HCT116 (cell line): ENCODE measurements at regions not wholly inside any gene's neighbourhood (a gene's known extent, or its start where the extent isn't known, plus 50 kb on each side); places are given as distances from the start of the nearest gene placed in this dataset.

Source experiments
- CTCF ChIP-seq, 3 experiments: fragments of 200-600 bp in 1 of 3; sonication (generic) in 1 of 3; IDR thresholded peaks in 2 of 3; conservative IDR thresholded peaks in 1 of 3; 2 replicates each; pipeline ENCODE4 v1.5.1; 2012 to 2017; ENCODE audit warnings: low read depth in 2 of 3, low read length in 2 of 3, antibody characterized with exemption in 1 of 3, borderline replicate concordance in 1 of 3, control low read depth in 1 of 3, mild to moderate bottlenecking in 1 of 3, mixed read lengths in 1 of 3, mixed run types in 1 of 3, moderate library complexity in 1 of 3; ENCODE audit not compliant: insufficient read depth in 1 of 3
- EZH2 ChIP-seq: fragments of 200-600 bp; sonication (generic); IDR thresholded peaks from 2 replicates; pipeline ENCODE4 v1.6.1; 2017; ENCODE audit warnings: antibody characterized with exemption, mixed run types
- FOSL1 ChIP-seq: IDR thresholded peaks from 2 replicates; pipeline ENCODE4 v1.6.1; 2012; ENCODE audit warnings: low read depth
- MAX ChIP-seq: IDR thresholded peaks from 2 replicates; pipeline ENCODE4 v1.6.1; 2012
- POLR2A ChIP-seq: IDR thresholded peaks from 2 replicates; pipeline ENCODE4 v1.7.0; 2011; ENCODE audit warnings: borderline replicate concordance; ENCODE audit not compliant: insufficient read depth, insufficient read length; ENCODE audit errors: extremely low read depth
- POLR2AphosphoS5 ChIP-seq: IDR thresholded peaks from 2 replicates; pipeline ENCODE4 v1.6.1; 2011; ENCODE audit warnings: mild to moderate bottlenecking, low read depth, low read length, moderate library complexity
- RAD21 ChIP-seq: IDR thresholded peaks from 2 replicates; pipeline ENCODE4 v1.6.1; 2012; ENCODE audit warnings: low read depth, mild to moderate bottlenecking
- SP1 ChIP-seq: IDR thresholded peaks from 2 replicates; pipeline ENCODE4 v1.6.1; 2012; ENCODE audit warnings: low read depth
- ZBTB33 ChIP-seq: IDR thresholded peaks from 2 replicates; pipeline ENCODE4 v1.6.1; 2011; ENCODE audit warnings: mild to moderate bottlenecking, low read length, moderate library complexity; ENCODE audit not compliant: insufficient replicate concordance; ENCODE audit errors: extremely low read depth

- TF ChIP-seq POLR2A (no peak), POLR2AphosphoS5 (no peak), CTCF (IDR thresholded peaks at IDR 0.05 in 2 of 3, conservative IDR thresholded peaks at IDR 0.05 in 1 of 3; ENCODE audit: borderline replicate concordance in 1 of 3, insufficient read depth in 1 of 3, low read depth in 2 of 3, low read length in 2 of 3) (no peak), MAX (no peak), EZH2 (no peak), SP1 (no peak), FOSL1 (no peak), ZBTB33 (no peak), RAD21 (no peak)
Observed at GRCh38 chr11:23404225-23405160, 544.2 kb upstream of the CCDC179 start.
